GM18867 (cell line): ENCODE measurements at regions not wholly inside any gene's neighbourhood (a gene's known extent, or its start where the extent isn't known, plus 50 kb on each side); places are given as distances from the start of the nearest gene placed in this dataset.
"Not testable (repeated sequence)": the region's sequence is repeated elsewhere in the genome, so short reads cannot be mapped to it uniquely, and the experiment has no call there.

Experiments
- ATAC-seq: cut with Tn5 transposase; IDR thresholded peaks from one replicate; pipeline ENCODE4 v1.9.1; 2021; ENCODE audit warnings: mild to moderate bottlenecking, moderate library complexity; ENCODE audit not compliant: unreplicated experiment

GRCh38 chr1:80403471-80403893 lies 1397.0 kb upstream of the ADGRL4 start:
- ATAC-seq: no peak

DNA sequence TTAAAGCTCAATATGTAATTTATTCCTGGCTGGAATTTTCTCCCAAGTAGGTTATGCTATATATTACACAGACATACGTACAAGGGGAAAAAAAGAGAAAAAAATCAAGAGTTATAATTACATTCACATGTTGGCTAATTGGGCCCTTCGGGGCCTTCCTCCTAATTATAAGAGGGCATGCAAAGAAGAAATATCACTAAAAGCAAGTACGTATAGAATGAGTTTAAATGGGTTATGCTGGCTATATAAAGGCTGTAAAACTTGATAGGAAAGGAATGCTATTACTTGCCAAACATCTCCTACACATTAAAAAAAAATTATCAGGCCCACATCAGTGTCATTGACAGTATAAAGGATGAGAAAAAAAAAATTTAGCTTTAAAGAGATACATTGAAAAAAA lies 1396.1 kb upstream of the ADGRL4 start:
- no peak for ATAC-seq

DNA sequence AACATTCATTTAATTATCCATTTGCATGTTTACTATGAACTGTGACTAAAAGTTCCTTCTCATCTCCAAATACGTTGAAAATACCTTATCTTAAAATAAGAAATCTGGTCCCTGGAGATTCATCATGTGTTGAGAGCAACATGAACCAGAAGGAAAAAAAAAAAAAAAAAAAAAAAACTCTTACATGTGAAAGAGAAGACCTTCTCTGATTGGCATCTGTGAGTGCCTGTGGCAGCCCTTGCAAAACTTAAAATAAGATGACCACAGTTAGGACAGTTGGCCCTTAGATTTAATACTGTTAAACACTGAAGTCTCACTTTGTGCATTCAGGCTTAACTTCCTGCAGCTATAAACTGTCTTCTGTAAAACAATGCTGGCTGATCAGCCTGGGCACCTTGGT lies 1395.2 kb upstream of the ADGRL4 start:
- ATAC-seq: no peak

GRCh38 chr1:80392529-80392928 lies 1386.0 kb upstream of the ADGRL4 start:
- ATAC-seq: no peak

GRCh38 chr1:80385650-80386049 lies 1379.1 kb upstream of the ADGRL4 start:
- no peak for ATAC-seq

DNA sequence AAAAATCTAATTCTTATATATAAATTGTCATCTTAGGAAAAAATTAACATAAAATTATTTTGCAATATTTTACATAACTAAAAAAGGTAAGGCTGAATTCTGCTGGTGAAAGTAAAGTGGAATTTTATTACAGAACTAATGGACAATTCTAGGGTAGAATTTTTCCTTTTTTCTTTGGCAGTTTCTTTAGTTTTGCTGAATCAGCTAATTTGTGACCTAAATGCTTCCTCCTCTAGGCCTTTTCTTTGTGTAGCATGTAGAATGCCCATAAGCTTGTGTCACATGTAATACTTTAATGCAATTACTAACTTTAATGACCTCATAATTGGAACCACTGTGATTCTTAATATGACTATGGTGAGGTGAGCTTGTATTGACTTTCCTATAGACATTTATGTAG lies 1378.4 kb upstream of the ADGRL4 start:
- ATAC-seq: no peak

- ATAC-seq: no peak
Observed at GRCh38 chr1:80384083-80384830, 1377.7 kb upstream of the ADGRL4 start.

DNA sequence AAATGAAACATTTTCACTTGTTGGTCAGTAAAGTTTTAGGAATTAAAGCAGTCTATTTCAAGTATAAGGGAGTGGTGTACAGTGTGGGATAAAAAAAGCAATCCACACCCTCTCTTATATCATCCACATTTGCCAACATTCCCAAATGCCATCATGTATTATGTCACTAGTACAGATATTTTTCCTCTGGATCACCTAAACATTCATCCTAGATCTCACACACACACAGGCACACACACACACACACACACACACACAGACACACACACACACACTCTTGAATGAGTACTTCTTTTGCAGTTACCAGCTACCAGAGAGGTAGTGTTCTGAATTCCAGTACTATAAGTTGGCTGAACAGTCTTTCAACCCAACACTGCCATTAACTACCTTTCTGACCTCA lies 1369.1 kb upstream of the ADGRL4 start:
- ATAC-seq: no peak

DNA sequence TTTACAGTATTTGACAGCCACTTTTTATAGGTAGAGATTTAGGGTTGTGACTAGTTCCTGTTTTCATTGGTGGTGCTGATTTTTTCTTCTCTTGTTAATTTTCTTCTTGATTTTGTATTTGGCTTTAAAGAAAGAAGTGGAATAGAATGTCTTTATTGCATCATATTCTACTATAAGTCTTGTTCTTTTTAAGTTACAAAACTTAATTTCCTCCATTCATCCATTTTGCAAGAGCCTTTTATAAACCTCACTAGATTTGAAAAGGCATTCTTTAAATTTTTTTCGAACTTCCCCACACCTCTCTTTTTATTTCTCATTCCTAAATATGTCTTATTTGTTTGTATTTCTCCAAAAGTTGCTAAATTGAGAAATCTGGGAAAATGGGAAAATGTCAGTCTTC lies 1368.6 kb upstream of the ADGRL4 start:
- ATAC-seq: no peak

- no peak for ATAC-seq
Observed at GRCh38 chr1:80369780-80370179, 1363.2 kb upstream of the ADGRL4 start.

DNA sequence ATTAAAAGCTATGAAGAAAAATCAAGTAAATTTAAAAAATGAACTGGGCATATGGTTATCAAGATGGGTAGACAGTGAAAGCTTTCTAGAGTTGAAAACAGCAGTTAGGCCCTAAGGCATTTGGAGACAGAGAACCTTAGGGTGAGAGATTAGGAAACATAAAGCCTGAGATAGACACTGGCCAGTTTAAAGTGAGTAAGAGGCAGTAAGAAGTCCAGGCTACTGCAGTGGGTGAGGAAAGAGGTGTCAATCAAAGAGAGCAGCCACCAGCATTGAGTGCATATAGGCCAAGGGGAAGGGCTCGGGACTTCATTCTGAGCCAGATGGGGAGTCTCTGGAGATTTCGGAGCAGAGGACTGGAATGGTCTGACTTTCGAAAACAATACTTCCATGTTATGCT lies 1360.5 kb upstream of the ADGRL4 start:
- no peak for ATAC-seq

DNA sequence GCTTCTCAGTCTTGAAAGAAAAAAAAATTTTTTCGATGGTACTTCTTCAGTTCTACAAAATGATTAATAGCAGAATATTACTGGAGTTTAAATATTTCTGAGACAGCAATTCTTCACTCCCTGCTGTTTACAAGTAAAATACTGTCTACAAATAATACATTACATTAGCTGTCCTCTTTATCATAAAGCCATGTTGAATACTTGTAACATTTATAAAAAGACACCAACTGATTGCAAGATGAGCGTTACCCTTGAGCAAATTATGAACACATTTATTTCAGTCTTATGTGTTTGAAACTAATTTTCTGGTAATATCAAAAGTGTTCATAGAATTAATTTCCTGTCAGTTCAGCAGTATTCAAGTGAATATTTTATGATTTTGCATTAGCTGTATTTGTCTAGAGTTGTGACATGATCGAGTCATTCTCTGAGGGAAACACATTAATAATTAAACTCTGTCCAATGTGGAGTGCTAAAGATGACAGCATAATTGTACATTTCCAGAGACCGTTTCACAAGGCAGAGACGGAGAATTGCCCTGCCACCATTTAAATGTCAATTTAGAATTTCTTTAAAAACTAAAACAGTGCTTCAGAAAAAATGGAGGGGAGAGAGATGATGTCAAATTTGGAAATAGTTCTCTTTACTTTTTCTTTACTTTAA lies 1359.0 kb upstream of the ADGRL4 start:
- no peak for ATAC-seq

DNA sequence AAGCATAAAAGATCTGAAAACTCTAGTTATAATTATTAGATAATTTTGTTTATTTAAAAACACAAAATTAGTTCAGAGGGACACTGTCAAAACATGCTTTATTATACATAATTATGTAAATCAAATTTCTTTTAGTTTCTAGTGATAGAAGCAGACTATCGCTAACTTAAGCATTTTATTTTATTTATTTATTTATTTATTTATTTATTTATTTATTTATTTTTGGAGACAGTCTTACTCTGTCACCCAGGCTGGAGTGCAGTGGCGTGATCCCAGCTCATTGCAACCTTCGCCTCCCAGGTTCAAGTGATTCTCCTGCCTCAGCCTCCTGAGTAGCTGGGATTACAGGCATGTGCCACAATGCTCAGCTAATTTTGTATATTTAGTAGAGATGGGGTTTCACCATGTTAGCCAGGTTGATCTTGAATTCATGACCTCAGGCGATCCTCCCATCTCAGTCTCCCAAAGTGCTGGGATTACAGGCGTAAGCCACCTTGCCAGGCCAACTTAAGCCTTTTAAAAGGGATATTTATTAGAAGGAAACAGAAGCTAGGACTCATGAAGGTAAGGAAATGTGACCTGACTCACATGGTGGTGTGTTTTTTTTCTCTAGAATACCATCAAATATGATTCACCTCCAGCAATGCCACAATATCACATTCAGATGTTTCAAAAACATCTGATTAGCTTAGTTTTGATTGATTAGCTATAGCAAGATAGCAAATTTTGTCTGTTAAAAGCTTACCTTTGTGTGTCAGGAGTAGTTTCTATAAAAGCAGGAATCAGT lies 1357.4 kb upstream of the ADGRL4 start:
- no peak for ATAC-seq

DNA sequence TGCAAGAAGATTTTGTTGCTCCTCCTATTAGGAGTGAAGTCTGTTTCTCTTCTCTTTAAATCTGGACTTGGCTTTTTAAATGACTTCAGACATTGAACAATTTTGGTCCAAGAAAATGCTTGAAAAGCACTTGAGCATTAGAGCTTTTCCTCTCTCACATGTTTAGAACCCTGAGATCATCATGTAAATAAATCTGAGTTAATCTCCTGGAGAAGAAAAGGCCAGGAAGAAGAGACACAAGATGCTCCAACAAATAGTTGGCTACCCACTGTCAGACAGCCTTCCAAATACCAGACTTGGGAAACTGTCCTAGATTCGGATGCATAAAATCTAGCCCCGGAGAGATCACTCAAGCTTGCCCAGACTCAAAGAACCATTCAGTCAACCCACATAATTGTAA lies 1353.1 kb upstream of the ADGRL4 start:
- no peak for ATAC-seq

GRCh38 chr1:80349218-80349617 lies 1342.7 kb upstream of the ADGRL4 start:
- ATAC-seq: no peak

- no peak for ATAC-seq
Observed at GRCh38 chr1:80341021-80341420, 1334.5 kb upstream of the ADGRL4 start.

GRCh38 chr1:80318108-80318507 lies 1311.6 kb upstream of the ADGRL4 start:
- no peak for ATAC-seq

- ATAC-seq: no peak
Observed at GRCh38 chr1:80310703-80311245, 1304.2 kb upstream of the ADGRL4 start.

GRCh38 chr1:80305466-80305865 lies 1298.9 kb upstream of the ADGRL4 start:
- no peak for ATAC-seq

- no peak for ATAC-seq
Observed at GRCh38 chr1:80293818-80294217, 1287.3 kb upstream of the ADGRL4 start.

DNA sequence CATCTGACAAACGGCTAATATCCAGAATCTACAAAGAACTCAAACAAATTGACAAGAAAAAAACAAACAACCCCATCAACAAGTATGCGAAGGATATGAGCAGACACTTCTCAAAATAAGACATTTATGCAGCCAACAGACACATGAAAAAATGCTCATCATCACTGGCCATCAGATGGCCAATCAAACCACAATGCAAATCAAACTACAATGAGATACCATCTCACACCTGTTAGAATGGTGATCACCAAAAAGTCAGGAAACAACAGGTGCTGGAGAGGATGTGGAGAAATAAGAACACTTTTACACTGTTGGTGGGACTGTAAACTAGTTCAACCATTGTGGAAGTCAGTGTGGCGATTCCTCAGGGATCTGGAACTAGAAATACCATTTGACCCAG lies 1282.2 kb upstream of the ADGRL4 start:
- ATAC-seq: not testable (repeated sequence)

GRCh38 chr1:80282536-80282935 lies 1276.0 kb upstream of the ADGRL4 start:
- ATAC-seq: no peak
